NCI-H748 (cell line): ENCODE measurements at regions not wholly inside any gene's neighbourhood (a gene's known extent, or its start where the extent isn't known, plus 50 kb on each side); places are given as distances from the start of the nearest gene placed in this dataset.

ENCODE experiments used
- DNase-seq: peaks from one replicate; lab custom pipeline; 2025; ENCODE audit not compliant: unreplicated experiment; lab: John Stamatoyannopoulos, UW

- no peak for DNase-seq
Measured at GRCh38 chr4:29521281-29521680, 1198.9 kb upstream of the PCDH7 start.

DNA sequence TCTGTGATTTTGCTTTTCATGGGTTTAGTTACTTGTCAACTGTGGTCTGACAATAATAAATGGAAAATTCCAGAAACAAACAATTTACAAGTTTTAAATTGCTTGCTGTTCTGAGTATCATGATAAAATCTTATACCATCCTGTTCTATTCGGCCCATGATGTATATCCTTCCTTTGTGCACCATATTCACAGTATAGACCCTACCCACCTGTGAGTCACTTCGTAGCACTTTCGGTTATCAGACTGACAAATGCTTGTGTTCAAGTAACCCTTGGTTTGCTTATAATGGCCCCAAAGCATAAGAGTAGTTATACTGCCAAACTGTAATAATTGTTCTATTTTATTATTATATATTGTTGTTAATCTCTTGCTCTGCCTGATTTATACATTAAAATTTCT lies 1183.4 kb upstream of the PCDH7 start:
- no peak for DNase-seq

DNA sequence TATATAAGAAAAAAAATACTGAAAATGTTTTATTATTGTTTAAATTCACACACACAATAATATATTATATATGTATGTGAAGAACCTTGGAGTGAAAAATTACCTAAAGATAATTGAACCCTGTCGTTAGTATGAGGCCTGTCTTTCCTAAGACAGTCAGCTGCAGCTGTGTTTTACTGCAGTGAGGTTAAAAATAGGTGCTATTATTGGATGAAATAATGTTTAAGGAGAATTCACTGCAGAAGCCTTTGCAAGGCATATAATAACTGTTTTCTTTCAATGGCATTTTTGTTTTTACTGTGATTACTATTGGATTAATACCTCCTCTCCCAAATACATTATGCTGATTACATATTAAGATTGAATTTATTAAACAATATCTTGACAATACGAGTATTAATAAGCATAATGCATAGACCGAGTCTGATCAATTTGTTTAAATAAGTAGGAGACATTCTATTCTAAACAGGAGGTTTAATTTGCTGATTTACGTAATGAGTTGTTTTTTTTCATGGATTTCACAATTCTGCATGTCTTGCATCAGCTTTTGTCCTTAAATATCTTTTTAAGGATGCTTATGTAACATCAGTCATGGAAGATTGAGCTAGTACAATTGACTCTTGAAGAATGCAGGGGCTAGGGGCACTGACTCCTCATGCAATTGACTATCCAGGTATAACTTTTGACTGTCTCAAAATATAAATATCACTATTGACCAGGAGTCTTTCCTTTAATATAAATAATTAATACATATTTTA lies 1181.1 kb upstream of the PCDH7 start:
- no peak for DNase-seq

DNA sequence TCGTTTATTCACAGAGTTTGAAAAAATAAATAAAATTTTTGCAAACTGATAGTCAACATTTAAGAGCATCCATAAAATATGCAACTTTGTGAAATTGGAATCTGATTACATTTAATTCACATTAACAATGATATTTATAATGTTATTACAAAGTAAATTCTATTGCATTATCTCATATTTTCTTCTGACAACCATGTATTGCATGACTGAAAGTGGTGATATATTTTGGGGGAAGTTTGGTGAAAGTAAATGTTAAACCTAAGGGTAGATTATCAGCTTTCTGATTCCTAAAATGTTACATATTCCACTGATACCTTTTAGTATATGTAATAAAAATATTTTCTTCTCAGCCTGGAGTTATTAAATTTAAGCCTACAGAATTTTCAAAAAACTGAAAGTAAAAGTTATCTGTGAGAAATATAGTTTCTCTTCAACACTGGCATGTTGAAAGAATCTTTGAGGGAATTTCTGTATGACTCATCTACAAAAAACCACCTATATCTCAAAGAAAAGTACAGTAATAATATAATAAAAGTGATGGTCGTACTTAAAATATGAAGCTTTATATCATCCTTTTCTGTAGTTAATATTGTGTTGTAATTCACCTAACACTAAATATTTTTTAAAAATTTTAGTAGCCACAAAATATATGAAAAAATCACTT lies 1179.6 kb upstream of the PCDH7 start:
- no peak for DNase-seq

DNA sequence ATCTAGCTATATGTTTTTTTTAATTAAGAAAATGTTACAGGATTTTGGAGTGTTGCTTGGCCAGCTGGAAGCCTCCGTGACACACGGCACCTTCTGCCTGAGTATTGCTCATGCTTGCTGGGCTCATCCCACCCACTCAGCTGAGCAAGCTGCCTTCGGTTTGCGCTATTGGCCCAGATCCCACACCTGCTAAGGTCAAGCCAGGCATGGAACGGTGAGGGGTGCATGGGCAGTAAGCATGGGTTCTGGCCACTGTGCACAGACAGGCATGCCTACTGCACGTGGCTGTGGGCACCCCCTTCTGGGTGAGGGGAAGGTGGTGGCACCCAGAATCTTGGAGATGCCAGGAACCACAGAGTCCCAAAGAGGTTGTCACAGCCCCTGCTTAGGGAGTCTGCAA lies 1178.4 kb upstream of the PCDH7 start:
- DNase-seq = no peak

- DNase-seq = no peak
Measured at GRCh38 chr4:29549342-29549741, 1170.8 kb upstream of the PCDH7 start.

- no peak for DNase-seq
Measured at GRCh38 chr4:29551821-29552220, 1168.3 kb upstream of the PCDH7 start.

- DNase-seq = no peak
Measured at GRCh38 chr4:29553846-29554245, 1166.3 kb upstream of the PCDH7 start.

- DNase-seq = no peak
Measured at GRCh38 chr4:29558789-29559188, 1161.4 kb upstream of the PCDH7 start.

DNA sequence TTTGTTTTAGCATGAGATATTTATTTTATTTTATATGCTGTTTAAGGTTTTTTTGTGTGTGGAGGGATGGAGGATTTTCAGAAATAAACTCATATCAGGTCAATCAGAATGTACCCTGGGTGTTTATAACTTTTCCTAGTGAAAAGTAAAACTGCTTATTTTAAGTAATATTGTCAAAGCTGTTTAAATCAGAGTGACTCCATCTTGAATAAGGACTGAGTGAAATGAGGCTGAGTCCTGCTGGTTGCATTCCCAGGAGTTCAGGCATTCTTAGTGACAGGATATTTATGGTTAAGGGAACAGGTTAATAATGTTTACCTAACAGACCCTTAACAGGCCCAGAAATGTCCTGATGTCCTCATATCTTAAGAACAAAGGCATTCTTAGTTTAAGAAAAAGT lies 1160.9 kb upstream of the PCDH7 start:
- DNase-seq = no peak

DNA sequence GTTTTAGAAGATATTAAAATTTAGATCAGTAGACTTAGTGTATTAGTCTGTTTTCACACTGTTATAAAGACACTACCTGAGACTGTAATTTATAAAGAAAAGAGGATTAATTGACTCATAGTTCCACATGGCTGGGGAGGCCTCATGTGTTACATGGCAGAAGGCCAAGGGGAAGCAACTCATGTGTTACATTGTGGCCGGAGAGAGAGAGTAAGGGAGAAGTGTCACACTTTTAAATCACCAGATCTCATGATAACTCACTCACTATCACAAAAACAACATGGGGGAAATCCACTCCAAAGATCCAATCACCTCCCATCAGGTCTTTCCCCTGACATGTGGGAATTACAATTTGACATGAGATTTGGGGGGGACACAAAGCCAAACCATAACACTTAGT lies 1159.7 kb upstream of the PCDH7 start:
- DNase-seq = no peak

DNA sequence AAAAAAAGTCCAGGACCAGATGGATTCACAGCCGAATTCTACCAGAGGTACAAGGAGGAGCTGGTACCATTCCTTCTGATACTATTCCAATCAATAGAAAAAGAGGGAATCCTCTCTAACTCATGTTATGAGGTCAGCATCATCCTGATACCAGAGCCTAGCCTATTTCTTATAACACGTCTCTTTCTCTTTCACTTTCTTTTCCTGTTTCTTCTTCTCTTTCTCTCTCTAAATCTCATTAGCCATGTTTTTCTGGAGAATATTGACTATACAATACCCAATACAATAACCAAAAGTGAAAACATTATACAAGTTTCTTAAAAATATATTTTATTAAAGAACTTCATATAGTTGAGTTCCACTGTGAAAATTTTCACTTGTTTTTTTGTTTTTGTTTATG lies 1154.9 kb upstream of the PCDH7 start:
- DNase-seq = no peak

- no peak for DNase-seq
Measured at GRCh38 chr4:29566371-29566770, 1153.8 kb upstream of the PCDH7 start.

DNA sequence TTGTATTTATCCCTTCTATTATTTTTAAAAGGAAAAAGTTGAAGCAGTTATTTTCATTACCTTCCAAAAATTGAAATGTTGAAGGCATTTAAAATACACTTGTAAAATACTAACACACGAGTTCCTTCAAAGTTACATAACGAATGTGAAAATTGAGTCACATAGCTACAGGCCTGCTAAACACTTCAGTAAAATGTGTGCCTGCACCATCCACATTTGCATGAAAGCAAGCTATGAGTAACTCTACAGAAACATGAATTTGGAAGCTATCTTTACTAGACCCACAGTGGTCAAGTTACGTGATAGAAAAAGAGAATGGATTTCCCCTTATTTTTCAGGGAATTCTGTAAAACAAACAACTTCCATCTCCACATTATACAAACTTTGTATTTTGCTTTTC lies 1148.8 kb upstream of the PCDH7 start:
- DNase-seq = no peak

DNA sequence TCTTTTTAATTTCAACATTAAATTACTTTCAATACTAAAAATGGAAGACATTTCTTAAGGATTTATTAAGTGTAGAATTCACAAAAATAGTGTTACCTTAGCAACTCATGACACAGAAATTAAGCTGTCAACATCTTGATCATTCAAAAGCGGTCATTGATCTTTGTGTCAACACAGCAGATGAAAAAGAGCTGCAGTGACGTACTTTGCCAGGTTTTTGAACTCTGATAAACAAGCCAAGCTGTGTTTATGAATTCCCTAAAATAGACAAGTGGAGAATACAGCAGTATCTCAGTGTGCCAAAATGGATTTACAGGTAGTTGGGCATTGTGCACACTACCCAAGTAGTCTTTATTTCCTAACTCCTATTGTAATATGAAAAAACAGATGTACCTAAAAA lies 1141.8 kb upstream of the PCDH7 start:
- peak; percentile 46 for DNase-seq

GRCh38 chr4:29581457-29581856 lies 1138.7 kb upstream of the PCDH7 start:
- DNase-seq = no peak

DNA sequence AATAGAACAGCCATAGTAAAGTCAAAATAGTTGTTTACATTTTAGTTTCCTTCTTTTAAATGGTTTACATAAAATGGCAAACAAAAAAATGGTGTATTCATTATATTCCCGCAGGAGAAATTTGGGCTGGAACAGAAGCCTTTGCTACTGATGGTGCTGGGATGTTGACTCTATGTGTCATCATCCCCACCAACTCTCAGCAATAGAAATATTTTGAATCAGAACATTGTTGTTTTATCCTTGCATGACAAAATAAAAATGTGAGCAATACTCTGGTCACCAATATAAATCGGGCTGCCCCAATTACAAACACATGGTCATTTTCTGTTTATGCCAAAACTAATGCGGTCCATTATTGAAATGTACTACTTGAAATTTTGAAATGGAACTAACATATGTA lies 1131.6 kb upstream of the PCDH7 start:
- no peak for DNase-seq

DNA sequence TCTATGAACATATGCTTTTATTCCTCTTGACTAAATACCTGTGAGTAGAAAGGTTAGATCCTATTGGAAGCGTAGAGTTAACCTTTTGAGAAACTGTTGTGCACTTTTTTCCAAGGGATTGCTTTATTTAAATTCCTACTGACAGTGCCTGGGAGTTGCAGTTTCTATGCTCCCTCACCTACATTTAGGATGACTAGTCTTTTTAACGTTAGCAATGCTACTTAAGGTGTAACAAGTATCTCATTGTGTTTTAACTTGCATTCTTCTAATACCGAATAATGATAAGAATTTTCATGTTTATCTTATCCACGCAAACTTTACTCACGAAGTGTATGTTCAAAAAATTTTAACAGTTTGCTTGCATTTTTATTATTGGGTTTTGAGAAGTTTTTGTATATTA lies 1123.9 kb upstream of the PCDH7 start:
- no peak for DNase-seq

DNA sequence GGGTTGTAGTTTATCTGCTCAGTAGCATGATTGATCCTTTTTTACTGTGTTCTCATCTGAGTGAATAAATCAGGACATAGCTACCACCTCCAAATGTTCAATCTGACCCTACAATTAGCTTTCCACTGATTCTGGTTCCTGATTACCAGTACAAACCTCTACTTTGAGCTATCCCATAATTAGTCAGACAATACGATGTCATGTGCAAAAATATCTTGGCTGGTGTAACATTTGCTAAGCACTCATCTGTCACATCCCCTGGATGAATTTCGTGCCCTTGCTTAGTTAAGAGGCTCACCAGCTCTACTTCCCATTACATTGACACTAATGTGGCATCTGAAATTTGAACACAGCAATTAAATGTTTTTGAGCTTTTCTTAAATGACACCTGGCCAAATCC lies 1101.0 kb upstream of the PCDH7 start:
- DNase-seq = peak; percentile 3

DNA sequence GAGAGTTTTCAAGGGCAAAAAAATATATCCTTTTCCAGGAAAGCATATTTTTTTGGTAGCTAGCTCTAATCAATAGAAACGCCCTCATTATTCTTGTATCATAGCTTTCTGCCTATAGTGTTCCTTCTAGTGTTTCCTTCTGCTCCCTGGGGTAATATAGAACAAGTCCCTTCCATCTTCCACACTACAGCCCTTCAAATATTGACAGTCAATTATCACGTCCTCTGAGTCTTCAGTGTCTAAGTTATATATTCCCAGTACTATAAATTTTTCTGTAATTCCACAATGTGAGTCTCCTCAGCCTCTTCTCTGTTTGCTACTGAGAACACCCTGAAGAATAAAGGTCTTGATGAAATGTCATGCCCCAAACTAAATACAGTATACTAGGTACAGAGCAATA lies 1088.0 kb upstream of the PCDH7 start:
- DNase-seq = no peak

GRCh38 chr4:29636961-29637360 lies 1083.2 kb upstream of the PCDH7 start:
- DNase-seq = no peak

DNA sequence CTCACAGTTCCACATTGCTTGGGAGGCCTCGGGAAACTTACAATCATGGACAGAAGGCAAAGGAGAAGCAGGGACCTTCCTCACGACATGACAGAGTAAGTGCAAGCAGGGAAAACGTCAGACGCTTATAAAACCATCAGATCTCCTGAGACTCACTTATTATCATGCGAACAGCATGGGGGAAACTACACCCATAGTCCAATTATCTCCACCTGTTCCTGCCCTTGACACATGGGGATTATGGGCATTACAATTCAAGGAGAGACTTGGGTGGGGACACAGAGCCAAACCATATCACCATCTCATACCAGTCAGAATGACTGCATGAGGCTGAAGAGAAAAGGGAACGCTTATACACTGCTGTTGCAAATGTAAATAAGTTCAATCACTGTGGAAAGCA lies 1066.9 kb upstream of the PCDH7 start:
- peak; percentile 3 for DNase-seq

DNA sequence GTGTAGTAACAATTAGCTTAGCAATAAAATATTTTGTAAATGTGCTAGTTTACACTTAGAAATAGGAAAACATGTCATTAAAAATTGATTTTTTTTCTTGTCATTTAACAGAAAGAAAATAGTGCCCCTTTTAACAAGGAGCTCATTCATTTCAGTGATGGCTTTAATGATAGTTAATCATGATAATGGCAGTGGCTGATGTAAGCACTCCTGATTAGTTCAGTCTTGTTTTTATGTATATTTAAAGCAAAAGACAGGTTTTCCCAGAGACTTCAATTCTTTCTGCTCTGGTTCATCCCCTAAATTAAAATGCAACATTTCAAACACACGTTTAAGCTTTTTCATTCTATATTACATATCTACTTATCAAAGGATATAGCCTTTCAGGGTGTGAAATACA lies 1039.5 kb upstream of the PCDH7 start:
- peak; percentile 59 for DNase-seq
